GM18870 (cell line): ENCODE measurements at regions not wholly inside any gene's neighbourhood (a gene's known extent, or its start where the extent isn't known, plus 50 kb on each side); places are given as distances from the start of the nearest gene placed in this dataset.

Experiments used
- ATAC-seq: cut with Tn5 transposase; IDR thresholded peaks from one replicate; pipeline ENCODE4 v1.9.1; 2021; ENCODE audit warnings: moderate library complexity; ENCODE audit not compliant: unreplicated experiment

DNA sequence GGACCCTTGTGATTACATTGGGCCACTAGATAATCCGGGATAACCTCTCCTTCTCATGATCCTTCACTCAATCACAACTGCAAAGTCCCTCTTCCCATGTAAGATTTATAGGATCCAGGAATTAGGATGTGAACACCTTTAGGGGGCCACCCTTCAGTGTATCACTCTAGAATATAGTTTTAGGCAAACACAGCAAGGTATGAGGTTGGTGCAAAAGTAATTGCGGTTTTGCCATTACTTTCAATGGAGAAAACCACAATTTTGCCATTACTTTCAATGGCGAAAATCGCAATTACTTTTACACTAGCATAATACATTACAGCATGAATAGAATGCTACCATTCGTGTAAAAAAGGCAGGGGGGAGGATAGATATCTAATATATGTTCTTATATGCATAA lies 104.0 kb downstream of the BAMBI start:
- ATAC-seq, result no peak

DNA sequence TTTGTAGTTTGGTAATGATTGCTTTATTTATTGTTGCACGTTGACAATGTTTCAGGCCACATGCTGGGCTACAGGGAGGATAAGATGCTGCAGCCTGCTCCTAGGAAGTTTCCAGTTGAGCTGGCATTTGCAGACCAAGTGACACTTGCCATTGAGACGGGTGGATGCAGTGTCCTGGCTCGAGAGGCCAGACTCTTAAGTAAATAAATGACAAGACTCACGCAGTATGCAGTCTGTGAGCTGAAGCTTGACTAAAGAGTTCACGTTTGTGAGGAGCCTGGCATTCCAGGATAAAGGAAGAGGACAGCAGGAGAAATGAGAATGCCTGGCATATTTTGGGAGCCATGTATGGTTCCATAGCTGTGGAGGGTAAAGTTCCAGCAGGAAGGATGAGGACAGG lies 105.8 kb downstream of the BAMBI start:
- ATAC-seq, result no peak

DNA sequence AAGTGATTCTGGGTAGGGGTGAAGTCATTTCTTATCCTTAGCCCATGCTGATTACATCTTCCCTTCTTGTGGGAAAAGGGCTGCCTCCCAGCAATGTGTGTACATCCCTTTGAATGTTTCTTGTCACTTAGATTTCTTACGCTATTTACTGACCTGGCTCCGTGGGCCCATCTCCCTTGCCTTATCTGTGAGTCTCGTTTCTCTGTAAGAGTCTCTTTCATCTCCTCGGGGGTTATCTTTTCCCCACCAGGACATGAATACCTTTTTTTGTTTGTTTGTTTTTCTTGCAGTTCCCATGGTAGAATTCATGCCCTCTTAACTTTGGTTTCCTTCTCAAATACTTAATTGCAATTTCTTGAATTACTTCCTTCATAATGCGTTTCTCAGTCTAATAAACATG lies 107.7 kb downstream of the BAMBI start:
- no peak for ATAC-seq

DNA sequence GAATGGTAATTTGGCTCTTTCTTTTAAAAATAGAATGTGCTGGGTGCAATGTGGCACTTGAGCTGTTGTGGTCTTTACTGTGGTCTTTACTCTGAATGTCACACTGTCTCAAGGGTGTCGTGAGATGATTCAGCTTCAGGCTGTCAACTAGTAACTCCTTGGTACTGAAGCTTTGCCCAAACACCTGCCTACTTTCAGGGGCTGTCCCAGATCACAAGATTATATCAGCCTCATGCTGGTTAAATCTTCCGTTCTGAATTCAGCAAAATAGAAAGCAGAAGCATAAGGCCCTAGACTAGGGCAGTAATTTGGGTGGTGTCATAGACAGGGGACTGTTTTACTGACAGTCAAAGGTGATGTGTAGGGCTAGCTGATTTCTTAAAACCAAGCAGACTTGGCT lies 110.9 kb downstream of the BAMBI start:
- peak; percentile 78 for ATAC-seq

DNA sequence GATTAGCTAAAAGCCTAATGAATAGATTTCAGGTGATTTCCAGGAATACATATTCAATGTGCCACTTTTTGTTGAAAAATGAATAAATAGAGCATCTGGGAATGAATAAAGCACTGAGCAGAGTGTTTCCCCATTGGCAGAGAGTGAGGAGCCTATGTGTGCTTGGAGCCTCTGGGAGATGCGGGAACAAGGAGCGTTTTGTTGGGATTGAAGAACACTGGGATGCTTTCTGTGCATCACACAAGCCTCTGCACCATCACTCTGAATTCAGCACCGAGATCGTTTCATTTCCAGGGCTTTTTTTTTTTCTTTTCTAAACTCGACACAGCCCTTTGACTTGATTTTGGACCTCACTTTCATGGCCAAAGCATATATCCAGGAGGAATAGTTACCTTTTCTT lies 111.4 kb downstream of the BAMBI start:
- no peak for ATAC-seq

DNA sequence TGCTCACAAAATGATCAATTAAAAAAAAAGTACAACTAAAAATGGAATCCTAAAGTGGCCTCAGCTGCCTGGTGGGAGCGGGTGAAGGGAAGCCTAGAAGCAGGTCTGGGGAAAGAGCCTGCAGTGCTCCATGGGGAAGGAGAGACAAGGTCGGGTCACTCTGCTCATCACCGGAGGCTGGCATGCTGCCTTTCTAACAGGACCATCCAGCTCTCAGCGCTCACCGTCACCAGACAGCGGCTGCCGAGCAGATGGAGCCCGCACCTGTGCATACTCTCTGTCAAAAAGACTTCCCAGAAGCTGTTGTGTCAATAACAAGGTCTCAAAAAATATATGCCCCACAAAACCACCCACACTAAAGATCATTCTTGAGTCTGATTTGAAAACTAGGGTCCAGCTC lies 112.8 kb downstream of the BAMBI start:
- ATAC-seq, result no peak

DNA sequence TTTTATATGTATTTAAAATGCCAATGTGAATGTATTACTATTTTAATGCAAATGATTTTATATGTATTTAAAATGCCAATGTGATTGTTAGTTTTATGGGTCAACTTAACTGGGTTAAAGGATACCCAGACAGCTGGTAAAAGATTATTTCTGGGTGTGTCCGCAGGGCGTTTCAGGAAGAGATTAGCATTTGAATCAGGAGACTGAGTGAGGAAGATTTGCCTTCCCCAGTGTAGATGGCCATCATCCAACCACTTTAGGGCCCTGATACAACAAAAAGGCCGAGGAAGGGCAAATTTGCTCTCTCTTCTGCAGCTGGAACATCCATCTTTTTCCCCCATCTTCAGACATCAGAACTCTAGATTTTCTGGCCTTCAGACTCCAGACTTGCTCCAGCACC lies 116.2 kb downstream of the BAMBI start:
- ATAC-seq, result no peak

DNA sequence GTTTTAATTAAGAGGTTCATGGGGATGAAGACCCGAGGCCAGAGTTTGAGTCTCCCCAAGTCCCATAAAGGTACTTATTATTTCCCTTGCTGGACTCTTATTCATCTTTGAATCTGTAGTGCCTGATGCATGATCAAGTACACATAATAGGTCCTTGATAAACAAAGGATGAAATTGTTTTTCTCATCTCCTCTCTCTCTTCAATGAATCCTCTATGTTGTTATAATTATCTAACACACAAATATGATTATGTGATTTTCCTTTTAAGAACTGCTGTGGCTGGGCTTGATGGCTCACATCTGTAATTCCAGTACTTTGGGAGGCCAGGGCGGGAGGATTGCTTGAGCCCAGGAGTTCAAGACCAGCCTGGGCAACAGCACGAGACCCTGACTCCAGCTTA lies 117.7 kb downstream of the BAMBI start:
- ATAC-seq, result no peak

DNA sequence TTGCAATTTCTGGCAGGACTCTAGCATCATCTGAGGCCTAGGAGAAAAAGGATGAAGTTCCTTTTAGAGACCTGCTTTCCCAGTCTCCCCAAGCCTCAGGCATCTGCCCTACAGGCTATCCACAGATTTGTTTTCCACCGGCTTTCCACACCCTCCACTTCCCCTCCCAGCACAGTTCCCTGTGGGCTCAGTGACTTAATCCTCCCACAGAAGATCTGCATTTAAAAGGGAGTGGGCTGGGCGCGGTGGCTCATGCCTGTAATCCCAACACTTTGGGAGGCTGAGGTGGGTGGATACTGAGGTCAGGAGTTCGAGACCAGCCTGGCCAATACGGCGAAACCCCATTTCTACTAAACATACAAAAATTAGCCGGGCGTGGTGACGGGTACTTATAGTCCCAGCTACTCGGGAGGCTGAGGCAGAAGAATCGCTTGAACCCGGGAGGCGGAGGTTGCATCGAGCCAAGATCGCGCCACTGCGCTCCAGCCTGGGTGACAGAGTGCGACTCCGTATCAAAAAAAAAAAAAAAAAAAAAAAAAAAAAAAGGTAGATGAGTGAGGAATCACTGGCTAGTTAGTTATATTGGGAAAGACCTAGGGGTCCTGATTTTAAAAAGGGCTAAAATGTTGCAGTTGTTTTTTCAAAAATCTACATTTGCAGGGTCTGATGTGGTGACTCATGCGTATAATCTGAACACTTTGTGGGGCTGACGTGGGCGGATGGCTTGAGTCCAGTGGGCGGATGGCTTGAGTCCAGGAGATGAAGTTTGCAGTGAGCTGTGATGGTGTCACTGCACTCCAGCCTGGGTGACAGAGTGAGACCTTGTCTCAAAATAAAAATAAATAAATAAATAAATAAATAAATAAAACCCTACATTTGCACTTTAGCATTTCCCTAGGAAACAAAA lies 119.5 kb downstream of the BAMBI start:
- ATAC-seq, result no peak

DNA sequence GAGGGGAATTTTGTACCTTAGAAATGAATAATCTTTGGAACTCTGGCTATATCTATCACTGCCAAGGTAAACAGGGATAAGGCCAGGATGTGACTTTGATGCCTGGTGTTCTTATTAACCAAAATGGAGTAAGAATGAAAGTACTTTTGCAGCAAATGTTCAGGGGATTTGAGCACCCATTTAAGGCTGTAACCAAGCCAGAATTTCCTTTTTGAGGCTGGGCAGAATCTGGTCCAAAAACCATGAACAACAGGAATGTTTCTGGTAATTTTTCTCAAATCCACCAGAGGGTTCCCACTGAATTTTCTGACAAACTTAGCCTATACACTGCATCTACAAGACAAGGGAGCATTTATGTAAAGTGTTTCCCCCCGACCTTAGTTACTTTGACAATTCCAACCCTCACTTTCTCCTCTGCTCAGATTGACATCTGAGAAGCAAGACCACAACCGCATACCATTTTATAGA lies 120.6 kb downstream of the BAMBI start:
- no peak for ATAC-seq

DNA sequence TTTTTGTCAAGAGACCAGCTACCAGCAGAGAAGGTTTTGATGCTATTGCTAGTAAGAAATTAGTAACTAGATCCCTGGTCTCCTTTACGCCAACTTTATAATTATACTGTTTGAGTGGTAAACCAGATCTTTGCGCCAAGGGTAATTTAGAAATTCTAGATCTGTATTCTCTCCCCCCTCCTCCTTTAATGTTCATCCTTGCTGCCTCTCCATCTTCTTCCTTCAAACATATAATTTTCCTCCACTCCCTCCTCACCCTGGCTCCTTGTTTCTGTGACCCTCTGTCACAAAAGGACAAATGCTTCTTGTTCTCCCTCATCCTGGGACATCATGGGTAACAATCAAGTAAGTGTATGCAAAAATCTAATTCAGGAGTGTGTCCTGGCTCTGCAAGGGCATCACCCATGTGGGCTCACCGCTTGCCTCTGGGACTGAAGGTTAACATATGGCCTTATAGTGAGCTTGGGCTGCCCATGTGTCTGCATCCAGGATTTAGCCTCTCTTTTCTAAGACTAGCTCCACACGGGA lies 121.2 kb downstream of the BAMBI start:
- ATAC-seq, result no peak

DNA sequence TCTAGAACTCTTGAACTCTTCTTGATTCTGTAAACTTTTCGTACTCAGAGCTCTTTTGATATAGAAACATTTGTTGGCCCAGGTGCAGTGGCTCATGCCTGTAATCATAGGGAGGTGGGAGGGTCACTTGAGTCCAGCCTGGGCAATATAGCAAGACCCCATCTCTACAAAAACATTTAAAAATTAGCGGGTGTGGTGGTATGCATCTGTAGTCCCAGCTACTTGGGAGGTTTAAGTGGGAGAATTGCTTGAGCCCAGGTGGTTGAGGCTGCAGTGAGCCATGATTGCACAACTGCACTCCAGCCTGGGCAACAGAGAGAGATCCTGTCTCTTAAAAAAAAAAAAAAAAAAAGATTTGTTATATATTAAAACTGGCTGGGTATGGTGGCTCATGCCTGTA lies 121.6 kb downstream of the BAMBI start:
- no peak for ATAC-seq

DNA sequence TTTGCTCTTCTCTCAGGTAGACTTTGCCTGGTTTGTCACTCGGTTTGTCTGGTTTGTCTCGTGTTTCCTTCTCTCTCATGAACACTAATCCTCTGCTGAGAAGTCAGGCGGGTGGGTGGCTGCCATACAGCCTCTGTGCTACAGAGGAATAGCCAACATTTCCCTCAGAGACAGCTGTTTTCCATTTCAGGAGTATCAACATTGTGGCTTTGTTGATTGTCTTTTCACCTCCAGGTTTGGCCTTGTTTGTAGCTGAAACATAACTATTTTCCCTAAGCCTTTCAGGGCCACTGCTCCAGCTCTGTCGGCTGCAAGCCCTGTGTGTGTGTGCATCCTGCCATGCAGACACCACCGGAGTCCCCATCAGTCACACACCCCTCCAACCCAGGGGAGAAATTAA lies 122.8 kb downstream of the BAMBI start:
- ATAC-seq, result no peak

DNA sequence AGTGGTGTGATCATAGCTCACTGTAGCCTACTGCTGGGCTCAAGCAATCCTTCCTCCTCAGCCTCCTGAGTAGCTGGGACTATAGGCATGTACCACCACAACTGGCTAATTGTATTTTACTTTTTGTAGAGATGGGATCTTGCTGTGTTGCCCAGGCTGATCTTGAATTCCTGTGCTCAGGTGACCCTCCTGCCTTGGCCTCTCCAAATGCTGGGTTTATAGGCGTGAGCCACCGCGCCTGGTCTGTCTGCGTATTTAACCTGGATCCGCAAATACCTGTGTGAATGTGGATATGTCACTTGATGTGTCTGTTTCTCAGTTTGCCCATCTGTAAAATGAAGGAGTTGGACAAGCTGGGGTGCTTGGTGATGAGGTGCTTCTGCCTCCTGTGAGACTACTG lies 123.9 kb downstream of the BAMBI start:
- ATAC-seq, result no peak

DNA sequence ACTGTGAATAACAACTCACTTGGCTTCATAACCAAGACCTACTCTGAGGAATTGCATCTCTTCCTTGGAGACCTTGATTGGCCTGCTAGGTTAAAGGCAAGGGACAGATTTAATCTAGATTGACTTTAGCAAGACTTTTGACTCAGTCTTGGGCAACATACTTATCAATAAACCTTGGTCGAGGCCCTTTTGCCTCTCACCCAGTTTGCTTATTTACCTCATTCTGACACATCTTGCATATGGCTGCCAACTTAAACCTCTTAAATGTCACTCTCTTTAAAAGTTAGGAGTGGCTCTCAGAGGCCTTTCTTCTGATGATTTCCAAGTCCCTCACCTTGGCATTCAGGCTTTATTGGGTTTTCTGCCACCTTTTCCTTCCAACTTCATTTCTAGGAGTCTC lies 124.5 kb downstream of the BAMBI start:
- no peak for ATAC-seq

DNA sequence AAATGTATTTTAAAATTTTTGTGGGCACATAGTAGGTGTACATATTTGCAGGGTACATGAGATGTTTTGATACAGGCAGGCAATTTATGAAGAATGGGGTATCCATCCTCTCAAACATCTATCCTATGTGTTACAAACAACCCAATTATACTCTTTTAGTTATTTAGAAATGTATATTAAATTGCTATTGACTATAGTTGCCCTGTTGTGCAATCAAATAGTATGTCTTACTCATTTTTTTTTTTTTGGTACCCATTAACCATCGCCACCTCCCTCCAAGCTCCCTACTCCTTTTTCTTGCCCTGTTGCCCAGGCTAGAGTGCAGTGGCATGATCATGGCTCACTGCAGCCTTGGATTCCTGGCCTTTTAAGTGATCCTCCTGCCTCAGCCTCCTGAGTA lies 128.1 kb downstream of the BAMBI start:
- no peak for ATAC-seq

DNA sequence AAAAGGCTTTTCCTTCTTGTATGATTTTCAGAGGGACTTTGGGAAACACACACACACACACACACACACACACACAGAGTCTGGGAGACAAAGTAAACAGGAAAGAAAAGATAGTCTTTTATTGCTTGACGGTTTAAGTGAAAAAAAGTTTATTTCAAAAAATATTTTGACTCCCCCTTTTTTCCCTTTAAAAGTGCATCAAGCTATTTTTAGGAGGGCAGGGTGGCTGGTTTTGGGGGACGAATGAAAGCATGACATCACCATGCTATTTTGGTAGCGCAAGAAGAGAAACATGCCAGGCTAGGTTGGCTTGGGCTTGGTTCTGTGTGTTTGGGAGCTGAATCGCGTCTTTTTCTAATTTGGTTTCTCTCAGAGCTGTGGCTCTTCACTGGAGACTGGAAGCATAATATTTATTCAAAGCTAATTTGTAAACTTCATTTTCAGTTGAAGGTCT lies 129.2 kb downstream of the BAMBI start:
- ATAC-seq, result no peak

DNA sequence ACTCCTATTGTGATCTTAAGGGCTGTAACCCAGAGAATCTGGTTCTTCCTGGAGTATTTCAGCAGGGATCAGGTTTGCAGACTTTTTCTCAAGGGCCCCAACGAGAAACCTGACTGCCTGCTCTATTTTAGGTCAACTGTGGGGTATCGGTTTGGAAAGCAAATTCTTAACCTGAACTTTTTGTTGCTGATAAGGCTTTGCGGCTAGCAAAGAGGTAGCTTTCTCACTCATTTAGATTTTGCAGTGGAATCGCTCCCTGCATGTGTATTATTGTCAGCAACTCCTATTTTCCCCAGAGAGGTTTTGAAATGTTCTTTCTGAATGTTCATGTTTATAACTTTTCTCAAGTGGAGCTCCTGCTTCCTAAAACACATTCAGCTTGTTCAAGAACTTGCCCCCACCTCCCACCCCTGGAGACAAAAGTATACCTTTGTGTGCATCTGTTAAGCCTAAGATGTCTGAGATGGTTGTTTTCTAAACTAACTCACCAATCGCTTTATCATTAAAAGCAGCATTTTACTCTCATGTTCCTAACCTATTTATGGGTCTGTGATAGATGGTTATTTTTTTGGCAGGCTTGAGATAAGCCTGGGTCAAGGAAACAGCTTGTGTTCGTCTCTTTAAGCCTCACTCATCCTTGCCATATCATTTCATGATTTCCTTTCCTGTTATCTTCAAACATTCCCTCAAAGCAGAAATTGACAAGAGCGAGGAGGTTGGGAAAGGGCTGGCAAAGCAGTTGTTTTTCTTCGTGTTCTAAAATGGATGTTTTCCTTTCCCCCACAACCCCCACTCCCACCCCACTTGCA lies 129.8 kb downstream of the BAMBI start:
- no peak for ATAC-seq

DNA sequence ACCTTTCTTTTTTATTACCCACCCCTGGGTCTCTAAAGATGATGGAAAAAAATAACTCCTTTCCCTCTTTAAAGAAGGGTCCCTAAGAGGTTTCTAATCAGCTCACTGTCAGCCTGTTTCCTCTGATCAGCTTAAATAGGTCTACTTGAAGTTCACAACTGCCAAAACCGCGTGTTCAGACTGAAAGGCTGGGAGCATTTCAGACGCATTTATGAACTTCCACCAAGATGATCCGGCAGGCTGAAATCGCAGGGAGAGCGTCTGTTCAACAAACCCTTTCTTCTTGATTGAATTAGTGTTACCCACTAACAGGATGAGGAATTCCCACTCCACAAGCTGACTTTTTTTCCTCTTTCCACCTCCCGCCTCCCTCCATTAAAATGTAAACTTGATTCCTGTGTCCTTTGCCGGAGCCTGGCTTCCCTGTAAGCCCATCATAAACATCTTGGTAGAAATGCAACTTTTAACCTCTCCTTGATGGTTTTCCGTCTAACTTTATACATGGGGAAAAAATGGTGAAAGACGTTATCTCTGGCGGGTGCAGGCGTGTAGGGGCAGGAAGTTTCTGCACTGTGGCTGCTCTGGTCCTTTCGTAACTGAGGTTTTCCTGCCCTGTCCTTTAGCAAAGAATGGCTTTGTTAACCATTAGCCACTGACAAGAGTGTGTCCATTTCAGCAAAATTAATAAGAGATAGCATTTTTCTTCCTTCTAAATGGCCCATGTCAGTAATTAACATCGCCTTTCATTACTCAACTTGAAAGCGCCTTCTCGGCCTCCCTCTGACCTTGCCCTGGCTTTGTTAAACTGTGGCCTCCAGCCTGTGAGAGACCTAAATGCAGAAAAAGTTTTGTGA lies 130.7 kb downstream of the BAMBI start:
- no peak for ATAC-seq

DNA sequence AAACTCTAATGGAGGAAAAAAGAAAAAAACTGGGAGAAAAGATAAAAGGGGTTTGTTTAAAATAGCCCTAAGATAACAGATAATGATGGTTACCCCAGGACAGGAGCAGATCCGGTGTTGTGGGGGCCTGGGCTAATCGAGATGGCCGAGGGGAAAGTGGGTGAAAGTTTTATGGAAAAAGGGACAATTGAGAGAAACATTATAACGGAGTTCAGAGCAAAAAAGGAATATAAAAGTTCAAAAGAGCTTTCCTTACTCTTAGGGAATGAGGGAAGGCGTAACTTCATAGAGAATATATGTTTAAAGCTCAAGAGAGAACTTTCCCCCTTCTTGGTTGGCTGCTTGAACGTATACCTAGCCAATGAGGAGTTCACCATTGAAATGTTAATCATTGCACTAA lies 131.4 kb downstream of the BAMBI start:
- ATAC-seq, result no peak
